Keratinocyte (primary cell): ENCODE measurements at regions not wholly inside any gene's neighbourhood (a gene's known extent, or its start where the extent isn't known, plus 50 kb on each side); places are given as distances from the start of the nearest gene placed in this dataset.

Experiments used
- CTCF ChIP-seq, 3 experiments: IDR thresholded peaks in 1 of 3; conservative IDR thresholded peaks in 1 of 3; optimal IDR thresholded peaks in 1 of 3; 2 replicates in 2 of 3; 3 replicates in 1 of 3; pipeline versions ENCODE3 to v1.5.1; 2011; ENCODE audit warnings: low read length in 3 of 3, mild to moderate bottlenecking in 3 of 3, moderate library complexity in 2 of 3, control low read depth in 1 of 3, inconsistent platforms in 1 of 3; ENCODE audit not compliant: insufficient read depth in 2 of 3; ENCODE audit errors: extremely low read depth in 1 of 3
- EZH2 ChIP-seq: IDR thresholded peaks from one replicate; pipeline ENCODE4 v1.6.1; 2012; ENCODE audit warnings: inconsistent platforms, mild to moderate bottlenecking, low read length, moderate library complexity

DNA sequence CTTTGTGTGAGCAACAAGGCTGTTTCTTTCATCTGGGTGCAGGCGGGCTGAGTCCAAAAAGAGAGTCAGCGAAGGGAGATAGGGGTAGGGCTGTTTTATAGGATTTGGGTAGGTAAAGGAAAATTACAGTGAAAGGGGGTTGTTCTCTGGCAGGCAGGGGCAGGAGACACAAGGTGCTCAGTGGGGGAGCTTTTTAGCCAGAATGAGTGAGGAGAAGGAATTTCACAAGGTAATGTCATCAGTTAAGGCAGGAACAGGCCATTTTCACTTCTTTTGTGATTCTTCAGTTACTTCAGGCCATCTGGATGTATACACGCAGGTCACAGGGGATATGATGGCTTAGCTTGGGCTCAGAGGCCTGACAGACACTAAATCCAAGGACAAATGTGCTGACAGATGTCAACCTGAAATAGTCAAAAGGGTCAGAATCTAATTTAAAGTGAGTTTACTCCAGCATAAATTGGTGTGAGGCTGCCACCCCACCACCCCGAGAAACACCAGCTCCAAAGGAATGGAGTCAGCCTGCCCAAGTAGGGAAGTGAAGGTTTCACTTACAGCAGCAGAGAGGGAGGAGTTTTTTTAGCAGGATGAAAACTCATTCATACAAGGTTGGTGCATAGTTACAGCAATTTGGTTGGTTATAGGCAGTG lies 560.0 kb upstream of the CDH4 start:
- TF ChIP-seq CTCF (optimal IDR thresholded peaks at IDR 0.05 in 1 of 3, IDR thresholded peaks at IDR 0.05 in 1 of 3, conservative IDR thresholded peaks at IDR 0.05 in 1 of 3; ENCODE audit: extremely low read depth in 1 of 3, insufficient read depth in 2 of 3, low read length in 3 of 3), result no peak
- no peak for TF ChIP-seq EZH2
